NB4 (cell line): ENCODE measurements at regions not wholly inside any gene's neighbourhood (a gene's known extent, or its start where the extent isn't known, plus 50 kb on each side); places are given as distances from the start of the nearest gene placed in this dataset.

ENCODE experiments used
- CTCF ChIP-seq: IDR thresholded peaks from one replicate; pipeline ENCODE4 v1.5.1; 2012; ENCODE audit warnings: low read depth, low read length
- MYC ChIP-seq: IDR thresholded peaks from 2 replicates; pipeline ENCODE4 v1.6.1; 2011; ENCODE audit warnings: low read depth, low read length
- POLR2A ChIP-seq: IDR thresholded peaks from 2 replicates; pipeline ENCODE4 v1.6.1; 2011; ENCODE audit warnings: mild to moderate bottlenecking; ENCODE audit not compliant: insufficient read length; ENCODE audit errors: extremely low read depth
- TF ChIP-seq, protein P1 (sequence below): IDR thresholded peaks from 2 replicates; pipeline ENCODE4 v1.6.1; 2011; ENCODE audit warnings: low read depth, low read length

GRCh38 chr1:79302380-79302930 is 295.9 kb upstream of the ADGRL4 start:
- TF ChIP-seq CTCF = no peak
- no peak for TF ChIP-seq MYC
- TF ChIP-seq, protein P1, sequence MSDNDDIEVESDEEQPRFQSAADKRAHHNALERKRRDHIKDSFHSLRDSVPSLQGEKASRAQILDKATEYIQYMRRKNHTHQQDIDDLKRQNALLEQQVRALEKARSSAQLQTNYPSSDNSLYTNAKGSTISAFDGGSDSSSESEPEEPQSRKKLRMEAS = no peak
- no peak for TF ChIP-seq POLR2A
